Smooth muscle cell (in vitro differentiated cells): ENCODE measurements at regions not wholly inside any gene's neighbourhood (a gene's known extent, or its start where the extent isn't known, plus 50 kb on each side); places are given as distances from the start of the nearest gene placed in this dataset.

Source experiments
- DNase-seq: peaks from one replicate; lab custom pipeline; 2025; ENCODE audit not compliant: unreplicated experiment; lab: John Stamatoyannopoulos, UW
- H2AFZ ChIP-seq: fragments of 200-600 bp; sonication (generic); 2 replicates; pipeline ENCODE4 v1.6.0; 2016; ENCODE audit warnings: antibody characterized with exemption, low read depth, mild to moderate bottlenecking
- H3F3A ChIP-seq: fragments of 200-600 bp; sonication (generic); 2 replicates; pipeline ENCODE4 v1.6.0; 2017; ENCODE audit warnings: antibody characterized with exemption, low read depth
- H3K27ac ChIP-seq: fragments of 200-600 bp; sonication (generic); 2 replicates; pipeline ENCODE4 v1.5.1; 2016; ENCODE audit warnings: low read depth, mild to moderate bottlenecking
- H3K27me3 ChIP-seq: fragments of 200-600 bp; sonication (generic); 2 replicates; pipeline ENCODE4 v1.6.1; 2016; ENCODE audit warnings: low read depth, mild to moderate bottlenecking
- H3K36me3 ChIP-seq: fragments of 200-600 bp; sonication (generic); 2 replicates; pipeline ENCODE4 v1.5.1; 2016; ENCODE audit warnings: low read depth
- H3K4me1 ChIP-seq: fragments of 200-600 bp; sonication (generic); 2 replicates; pipeline ENCODE4 v1.5.1; 2016; ENCODE audit warnings: low read depth
- H3K4me2 ChIP-seq: fragments of 200-600 bp; sonication (generic); 2 replicates; pipeline ENCODE4 v1.6.0; 2016; ENCODE audit warnings: mild to moderate bottlenecking
- H3K4me3 ChIP-seq: fragments of 200-600 bp; sonication (generic); 2 replicates; pipeline ENCODE4 v1.5.1; 2016; ENCODE audit warnings: mild to moderate bottlenecking
- H3K79me2 ChIP-seq: fragments of 200-600 bp; sonication (generic); 2 replicates; pipeline ENCODE4 v1.6.0; 2016; ENCODE audit warnings: low read depth, mild to moderate bottlenecking
- H3K9ac ChIP-seq: fragments of 200-600 bp; sonication (generic); 2 replicates; pipeline ENCODE4 v1.6.0; 2016; ENCODE audit warnings: low read depth
- H3K9me3 ChIP-seq: fragments of 200-600 bp; sonication (generic); replicated peaks from 2 replicates; pipeline ENCODE4 v1.5.1; 2016; ENCODE audit warnings: low read depth
- H4K20me1 ChIP-seq: fragments of 200-600 bp; sonication (generic); 2 replicates; pipeline ENCODE4 v1.6.0; 2016; ENCODE audit warnings: low read depth
- CTCF ChIP-seq: fragments of 200-600 bp; sonication (generic); IDR thresholded peaks from 2 replicates; pipeline ENCODE4 v1.5.1; 2017; ENCODE audit warnings: borderline replicate concordance, mild to moderate bottlenecking, antibody characterized with exemption; ENCODE audit not compliant: insufficient read depth, poor library complexity, severe bottlenecking
- WGBS: methylation state at CpG from one replicate; pipeline ENCODE4 v1.1.7; 2016; ENCODE audit warnings: low lambda C conversion rate; 5-methylcytosine and 5-hydroxymethylcytosine counted together

GRCh38 chr13:26914148-26914547 is 153.6 kb upstream of the GPR12 start:
- Histone ChIP-seq H3K27ac (no peak overlapping the region), H3K36me3 (no peaks in the 10 kb centered on the region), H3K9ac (no peak overlapping the region), H4K20me1 (no peaks in the 10 kb centered on the region), H3K27me3 (peaks cover 31% of the 10 kb centered on the region), H3K4me1 (no peaks in the 10 kb centered on the region), H3F3A (no peaks in the 10 kb centered on the region), H3K79me2 (no peaks in the 10 kb centered on the region), H3K4me3 (no peak overlapping the region), H3K9me3 (no peaks in the 10 kb centered on the region), H2AFZ (no peak overlapping the region), H3K4me2 (no peak overlapping the region)
- WGBS = 82% methylated on average over 3 of the region's 3 CpGs
- TF ChIP-seq CTCF = no peak
- no peak for DNase-seq

GRCh38 chr13:26910754-26911465 is 150.3 kb upstream of the GPR12 start:
- 82% methylated on average over 13 of the region's 13 CpGs for WGBS
- Histone ChIP-seq H2AFZ (no peak overlapping the region), H3K79me2 (no peaks in the 10 kb centered on the region), H3K4me1 (no peaks in the 10 kb centered on the region), H3K27me3 (peaks cover 46% of the 10 kb centered on the region), H3F3A (no peaks in the 10 kb centered on the region), H3K4me3 (no peak overlapping the region), H3K27ac (no peak overlapping the region), H3K9me3 (no peaks in the 10 kb centered on the region), H3K4me2 (no peak overlapping the region), H3K9ac (no peak overlapping the region), H3K36me3 (no peaks in the 10 kb centered on the region), H4K20me1 (no peaks in the 10 kb centered on the region)
- no peak for TF ChIP-seq CTCF
- DNase-seq = no peak

- H3K79me2 ChIP-seq = no peaks in the 10 kb centered on the region
- H3K9ac ChIP-seq = no peak overlapping the region
- H3K4me1 ChIP-seq = no peaks in the 10 kb centered on the region
- H2AFZ ChIP-seq = no peak overlapping the region
- no peak overlapping the region for H3K4me2 ChIP-seq
- H3K36me3 ChIP-seq = no peaks in the 10 kb centered on the region
- H3F3A ChIP-seq = no peaks in the 10 kb centered on the region
- H4K20me1 ChIP-seq = no peaks in the 10 kb centered on the region
- peaks cover 52% of the 10 kb centered on the region for H3K27me3 ChIP-seq
- H3K27ac ChIP-seq = no peak overlapping the region
- no peak for DNase-seq
- H3K4me3 ChIP-seq = no peak overlapping the region
- no peak for TF ChIP-seq CTCF
- 92% methylated on average over 6 of the region's 6 CpGs for WGBS
- H3K9me3 ChIP-seq = no peaks in the 10 kb centered on the region
These were observed 148.9 kb upstream of the GPR12 start for GRCh38 chr13:26909477-26909876.

GRCh38 chr13:26908126-26908525 is 147.5 kb upstream of the GPR12 start:
- Histone ChIP-seq H3K4me1 (no peaks in the 10 kb centered on the region), H3K27me3 (peaks cover 52% of the 10 kb centered on the region), H3K9me3 (no peaks in the 10 kb centered on the region), H3K79me2 (no peaks in the 10 kb centered on the region), H3K4me2 (no peak overlapping the region), H3K9ac (no peak overlapping the region), H3F3A (no peaks in the 10 kb centered on the region), H3K27ac (no peak overlapping the region), H4K20me1 (no peaks in the 10 kb centered on the region), H3K36me3 (no peaks in the 10 kb centered on the region), H3K4me3 (no peak overlapping the region), H2AFZ (no peak overlapping the region)
- WGBS = 84% methylated on average over 4 of the region's 4 CpGs
- no peak for DNase-seq
- no peak for TF ChIP-seq CTCF
